PC-9 (cell line): ENCODE measurements at regions not wholly inside any gene's neighbourhood (a gene's known extent, or its start where the extent isn't known, plus 50 kb on each side); places are given as distances from the start of the nearest gene placed in this dataset.

ENCODE experiments used
- CTCF ChIP-seq: fragments of 200-600 bp; sonication (generic); conservative IDR thresholded peaks from 2 replicates; pipeline ENCODE4 v1.6.1; 2017; ENCODE audit warnings: mixed run types, antibody characterized with exemption, mild to moderate bottlenecking, moderate library complexity
- EZH2 ChIP-seq: fragments of 200-600 bp; sonication (generic); IDR thresholded peaks from 2 replicates; pipeline ENCODE4 v1.8.0; 2017; ENCODE audit warnings: antibody characterized with exemption, low read depth

- TF ChIP-seq CTCF (no peak), EZH2 (no peak)
These were observed 244.4 kb upstream of the SLITRK5 start for GRCh38 chr13:87426742-87427141.
